ENCODE measurements at regions not wholly inside any gene's neighbourhood (a gene's known extent, or its start where the extent isn't known, plus 50 kb on each side); places are given as distances from the start of the nearest gene placed in this dataset.

DNA sequence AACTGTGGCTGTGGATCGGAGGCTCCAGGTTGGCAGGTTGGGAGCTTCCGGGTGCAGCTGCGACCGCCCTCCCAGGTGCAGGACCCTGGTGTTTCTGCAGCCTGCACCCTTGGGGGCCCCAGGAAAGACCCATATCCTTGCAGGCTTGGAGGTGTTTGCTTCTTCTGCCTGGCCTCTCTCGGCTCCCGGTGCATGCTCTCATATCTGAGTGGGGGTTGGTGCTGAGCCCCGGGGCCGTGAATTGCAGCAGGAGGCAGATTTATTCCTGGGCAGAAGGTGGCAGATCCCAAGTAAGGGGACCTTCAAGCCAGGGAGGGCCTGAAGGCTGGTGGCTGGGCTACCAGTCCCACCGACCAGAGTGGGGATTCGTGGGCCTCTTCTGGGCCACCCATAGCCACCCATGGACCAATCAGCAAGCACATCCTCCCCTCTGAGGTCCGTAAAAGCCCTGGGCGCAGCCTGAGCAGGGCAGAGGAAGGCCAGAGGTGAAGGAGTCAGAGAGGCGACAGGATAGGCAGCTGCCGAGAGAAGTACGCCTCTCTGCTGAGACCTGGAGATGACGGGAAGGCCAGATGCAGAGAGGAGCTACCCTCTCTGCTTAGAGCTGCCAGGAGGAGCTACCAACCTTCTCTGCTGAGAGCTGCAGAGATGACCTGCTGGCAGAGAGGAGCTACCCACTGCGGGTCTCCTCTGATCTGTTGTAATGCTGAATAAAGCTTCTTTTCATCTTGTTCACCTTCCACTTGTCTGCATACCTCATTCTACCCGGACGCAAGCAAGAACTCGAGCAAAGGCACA lies 1279.0 kb upstream of the LRRTM1 start:
- DNase-seq (ENCODE audit: low read depth) = no peak

DNA sequence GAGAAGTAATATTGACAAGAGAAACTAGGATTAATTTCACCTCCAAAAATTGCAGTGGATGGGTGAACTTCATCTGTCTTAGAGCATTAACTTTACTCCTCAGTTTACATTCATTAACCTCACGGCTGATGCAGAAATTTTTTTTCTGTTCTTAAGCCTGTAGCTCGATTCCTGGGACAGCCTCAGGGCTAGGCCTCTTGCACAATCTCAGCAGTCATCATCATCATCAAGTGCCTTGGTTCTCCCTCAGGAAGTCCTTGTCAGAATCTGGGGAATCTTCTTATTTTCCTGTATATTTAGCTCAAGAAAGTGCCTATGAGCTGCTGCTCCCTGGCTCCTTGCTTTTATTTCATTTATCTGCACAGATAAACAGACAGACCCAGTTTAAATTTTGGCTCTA lies 1272.2 kb upstream of the LRRTM1 start:
- DNase-seq (ENCODE audit: low read depth) = peak; percentile 17

GRCh38 chr2:81551040-81551634 lies 1246.6 kb upstream of the LRRTM1 start:
- peak; percentile 36 for DNase-seq (ENCODE audit: low read depth)

DNA sequence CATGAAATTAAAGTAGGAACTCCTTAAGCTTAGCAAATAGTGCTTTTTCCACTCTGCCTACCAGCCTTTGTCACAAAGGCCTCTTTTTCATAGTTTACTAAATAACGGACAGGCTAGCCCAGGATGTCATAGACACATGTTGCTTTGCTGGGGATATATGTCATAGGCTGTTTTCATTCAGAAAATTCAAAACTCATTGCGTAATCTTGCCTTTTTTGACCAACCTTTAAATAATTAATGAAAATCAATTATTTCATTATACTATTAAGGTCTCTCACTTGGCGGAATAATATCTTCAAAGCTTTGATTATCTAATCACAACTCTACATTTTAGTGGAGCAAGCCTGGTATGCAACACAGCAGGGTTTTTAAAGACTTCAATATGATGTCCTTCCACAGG lies 1245.7 kb upstream of the LRRTM1 start:
- DNase-seq (ENCODE audit: low read depth) = no peak

DNA sequence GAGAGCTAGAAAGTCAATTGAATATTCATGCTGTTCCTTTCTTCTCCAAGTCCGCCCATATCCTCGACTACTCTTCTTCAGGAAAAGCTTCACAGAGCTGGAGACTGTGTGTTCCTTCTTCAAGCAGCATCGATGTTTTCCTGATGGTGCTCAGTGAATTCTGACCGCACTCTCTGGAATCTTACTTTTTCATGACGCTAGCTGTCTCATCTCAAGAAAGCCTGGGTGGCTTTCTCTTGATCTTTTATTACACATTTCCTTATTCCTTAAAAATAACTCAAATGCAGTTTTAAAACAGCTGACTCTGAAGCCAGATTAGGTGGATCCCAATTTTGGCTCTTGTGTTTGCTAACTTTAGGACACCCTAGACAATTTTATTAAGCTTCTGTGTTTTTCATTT lies 1245.1 kb upstream of the LRRTM1 start:
- DNase-seq (ENCODE audit: low read depth) = peak; percentile 30

GRCh38 chr2:81545626-81546025 lies 1241.1 kb upstream of the LRRTM1 start:
- DNase-seq (ENCODE audit: low read depth) = peak; percentile 60

DNA sequence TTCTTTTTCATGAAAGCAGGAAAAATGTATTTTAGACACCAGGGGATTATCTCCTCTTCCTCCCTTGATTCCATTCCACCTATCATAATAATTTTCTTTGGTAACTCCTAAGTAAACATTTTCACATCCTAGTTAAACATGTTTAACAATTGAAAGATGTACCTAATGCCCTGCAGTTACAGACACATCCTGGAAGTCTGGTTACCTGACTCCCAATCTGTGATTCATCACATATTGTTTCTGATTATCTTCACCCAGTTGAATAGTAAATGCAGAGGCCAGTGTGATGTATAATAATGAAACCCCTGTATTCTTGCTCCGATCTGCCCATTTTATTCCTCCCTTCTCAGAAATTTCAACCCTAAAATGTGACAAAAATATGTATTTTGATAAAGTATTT lies 1237.6 kb upstream of the LRRTM1 start:
- DNase-seq (ENCODE audit: low read depth) = no peak

- DNase-seq (ENCODE audit: low read depth) = no peak
Observed at GRCh38 chr2:81529944-81530343, 1225.4 kb upstream of the LRRTM1 start.

GRCh38 chr2:81528852-81529480 lies 1224.4 kb upstream of the LRRTM1 start:
- no peak for DNase-seq (ENCODE audit: low read depth)

DNA sequence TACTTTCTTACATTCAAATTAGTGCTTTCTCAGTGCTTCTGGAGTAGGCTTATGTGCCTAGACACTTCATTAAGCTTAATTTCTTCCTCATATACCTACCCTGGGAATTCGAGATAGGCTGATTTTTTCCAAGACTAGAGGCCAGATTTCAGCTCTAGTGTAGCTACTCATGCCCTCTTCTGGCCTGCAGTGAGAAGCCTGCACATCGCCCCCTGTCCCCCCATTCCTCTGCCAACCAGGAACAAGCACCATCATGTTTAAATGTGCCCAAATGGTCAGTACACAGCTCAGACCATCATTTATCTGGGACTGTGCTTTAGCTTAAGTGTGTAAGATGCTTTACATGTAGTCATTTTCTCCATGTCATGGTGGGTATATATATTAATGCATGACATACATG lies 1218.8 kb upstream of the LRRTM1 start:
- no peak for DNase-seq (ENCODE audit: low read depth)

DNA sequence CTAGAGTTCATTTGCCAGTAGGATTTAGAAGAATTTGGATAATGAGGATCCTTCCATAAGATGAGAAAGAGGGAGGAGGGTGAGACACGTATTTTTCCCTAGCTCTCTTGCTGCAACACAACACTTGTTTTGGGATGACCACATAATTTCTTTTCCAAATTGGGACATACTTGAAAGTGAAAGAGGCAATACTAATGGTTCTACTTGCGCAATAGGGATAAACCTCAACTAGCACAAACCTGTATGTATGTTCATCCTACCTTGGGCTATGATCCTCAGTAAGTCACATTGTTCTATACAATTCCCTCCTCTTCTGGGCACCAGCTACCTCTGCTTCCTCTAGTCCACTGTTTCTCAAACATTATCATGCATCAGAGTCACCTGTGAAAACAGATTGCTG lies 1208.8 kb upstream of the LRRTM1 start:
- DNase-seq (ENCODE audit: low read depth) = no peak

DNA sequence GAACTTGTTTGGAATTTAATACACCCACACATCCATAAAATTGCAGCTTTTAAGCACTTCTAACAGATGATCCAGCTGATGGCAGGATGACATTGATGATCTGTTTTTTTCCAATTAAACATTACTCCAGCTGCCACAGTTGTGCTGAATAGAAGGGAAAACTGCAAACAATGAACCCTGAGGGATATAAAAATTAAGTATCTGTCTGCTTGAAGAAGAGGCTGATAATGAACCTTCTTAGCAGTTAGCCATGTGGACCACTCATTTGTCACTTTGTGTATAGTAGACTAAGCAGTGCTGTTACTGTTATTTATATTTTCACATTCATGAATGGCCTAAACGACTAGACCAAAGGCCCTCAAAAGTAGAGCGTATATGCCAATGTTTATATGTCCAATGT lies 1201.0 kb upstream of the LRRTM1 start:
- no peak for DNase-seq (ENCODE audit: low read depth)

DNA sequence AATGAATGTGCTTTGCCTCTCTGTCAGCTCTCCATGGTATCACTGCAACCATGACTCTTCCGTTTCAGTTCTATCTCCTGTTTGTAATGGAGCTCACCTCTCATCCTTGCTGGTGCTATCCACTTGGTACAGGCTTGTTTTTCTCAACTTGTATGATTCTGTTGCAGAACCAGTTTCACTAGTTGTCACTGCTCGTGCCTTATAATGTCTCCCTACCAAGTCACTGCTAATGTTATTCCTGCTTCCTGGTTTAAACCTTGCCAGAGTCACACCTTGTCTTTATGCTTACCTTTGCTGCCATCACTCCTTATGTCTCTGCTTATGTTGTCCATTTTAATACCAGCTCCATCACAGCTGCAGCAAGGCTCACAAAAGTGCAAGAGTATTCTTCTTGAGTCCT lies 1191.0 kb upstream of the LRRTM1 start:
- no peak for DNase-seq (ENCODE audit: low read depth)

GRCh38 chr2:81483254-81483653 lies 1178.7 kb upstream of the LRRTM1 start:
- peak; percentile 45 for DNase-seq (ENCODE audit: low read depth)

GRCh38 chr2:81481994-81482368 lies 1177.4 kb upstream of the LRRTM1 start:
- peak; percentile 85 for DNase-seq (ENCODE audit: low read depth)

DNA sequence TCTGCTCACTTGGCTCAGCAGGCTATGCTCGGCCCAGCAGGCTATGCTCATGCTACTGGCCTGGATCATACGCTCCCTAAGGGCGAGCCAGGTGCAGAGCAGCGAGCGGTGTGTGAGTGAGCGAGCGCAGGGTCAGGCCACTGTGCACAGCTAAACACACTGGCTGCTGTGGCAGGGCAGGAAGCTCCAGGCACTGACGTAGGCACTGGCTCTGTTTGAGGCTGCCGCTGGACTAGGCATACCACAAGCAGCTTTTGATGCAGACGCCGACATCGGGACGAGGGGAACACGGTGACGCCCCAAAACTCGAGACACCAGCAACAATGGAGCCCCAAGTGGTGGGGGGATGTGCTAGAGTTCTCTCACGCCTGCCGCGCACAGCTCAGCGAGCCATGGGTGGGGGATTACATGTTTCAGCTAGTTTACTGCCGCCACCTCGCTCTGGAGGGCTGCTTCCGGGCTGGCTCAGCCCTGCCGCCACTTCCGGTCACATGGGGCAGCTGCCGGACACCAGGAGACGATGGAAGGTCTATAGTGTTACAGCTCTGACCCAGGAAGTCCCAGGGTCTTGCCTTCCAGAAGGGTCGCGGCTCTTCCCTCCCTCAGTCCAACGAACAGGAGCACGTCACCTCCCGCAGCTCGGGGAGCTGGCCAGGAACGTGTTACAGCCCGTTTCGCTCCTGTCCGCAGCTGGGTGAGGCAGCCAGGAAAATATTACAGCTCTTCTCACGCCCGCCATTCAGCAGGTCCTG lies 1176.9 kb upstream of the LRRTM1 start:
- DNase-seq (ENCODE audit: low read depth) = peak; percentile 67

DNA sequence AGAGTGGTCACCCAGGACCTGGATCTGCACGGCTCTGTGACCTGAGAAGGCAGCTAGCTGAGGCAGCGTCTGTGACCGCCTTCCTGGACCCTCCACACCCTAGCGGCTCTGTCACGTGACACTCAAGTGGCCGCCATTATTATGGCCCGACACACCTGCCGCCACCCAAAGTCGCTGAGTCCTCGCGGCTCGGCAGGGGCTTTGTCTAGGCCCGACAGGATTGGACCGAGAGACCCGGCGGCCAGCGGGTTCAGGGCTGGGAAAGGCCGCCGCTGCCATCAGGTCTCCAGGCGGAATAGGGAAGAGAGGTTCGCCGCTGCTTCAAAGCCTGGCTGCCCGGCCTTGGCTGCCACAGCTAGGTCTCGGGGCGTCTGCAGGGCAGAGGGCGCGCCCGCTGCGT lies 1162.5 kb upstream of the LRRTM1 start:
- DNase-seq (ENCODE audit: low read depth) = no peak

GRCh38 chr2:81462420-81462819 lies 1157.9 kb upstream of the LRRTM1 start:
- no peak for DNase-seq (ENCODE audit: low read depth)

GRCh38 chr2:81445176-81445575 lies 1140.6 kb upstream of the LRRTM1 start:
- DNase-seq (ENCODE audit: low read depth) = no peak

GRCh38 chr2:81437456-81438000 lies 1133.0 kb upstream of the LRRTM1 start:
- no peak for DNase-seq (ENCODE audit: low read depth)

GRCh38 chr2:81436256-81436655 lies 1131.7 kb upstream of the LRRTM1 start:
- DNase-seq (ENCODE audit: low read depth) = peak; percentile 39

GRCh38 chr2:81412681-81413080 lies 1108.1 kb upstream of the LRRTM1 start:
- peak; percentile 53 for DNase-seq (ENCODE audit: low read depth)

Measured in M059J (cell line).